ENCODE measurements at regions not wholly inside any gene's neighbourhood (a gene's known extent, or its start where the extent isn't known, plus 50 kb on each side); places are given as distances from the start of the nearest gene placed in this dataset.

GRCh38 chr5:3058942-3059341, 307.5 kb upstream of the IRX2 start:
- TF ChIP-seq ATF2 (IDR thresholded peaks at IDR 0.05; ENCODE audit: low read length) (no peak), CEBPZ (IDR thresholded peaks at IDR 0.05; ENCODE audit: low read depth, low read length) (no peak), POLR2AphosphoS5 (IDR thresholded peaks at IDR 0.05; ENCODE audit: low read length) (no peak)
